ENCODE measurements at regions not wholly inside any gene's neighbourhood (a gene's known extent, or its start where the extent isn't known, plus 50 kb on each side); places are given as distances from the start of the nearest gene placed in this dataset.

- H3K9me3 ChIP-seq (ENCODE audit: insufficient read depth, low read length), result peaks cover 6% of the 10 kb centered on the region; the same call in 1 of the 2 replicates
- no peak overlapping the region for H3K9ac ChIP-seq (ENCODE audit: low read length)
- no peaks in the 10 kb centered on the region for H3K79me2 ChIP-seq (ENCODE audit: low read length)
- H4K20me1 ChIP-seq (ENCODE audit: insufficient read depth, low read length), result no peaks in the 10 kb centered on the region
- H3K36me3 ChIP-seq (replicated peaks; ENCODE audit: low read depth, low read length), result peaks cover 10% of the 10 kb centered on the region
- H3K27me3 ChIP-seq (ENCODE audit: low read depth, low read length), result no peaks in the 10 kb centered on the region
- H3K27ac ChIP-seq (ENCODE audit: low read length), result no peak overlapping the region
- H3K4me3 ChIP-seq (ENCODE audit: low read length), result no peak overlapping the region
- H3K4me1 ChIP-seq (ENCODE audit: low read length), result peaks cover 21% of the 10 kb centered on the region
- H2AFZ ChIP-seq (ENCODE audit: low read depth, low read length), result no peak overlapping the region
- no peak overlapping the region for H3K4me2 ChIP-seq (ENCODE audit: low read length)
- TF ChIP-seq CTCF (IDR thresholded peaks at IDR 0.05; ENCODE audit: low read depth, low read length), result no peak
- TF ChIP-seq EZH2phosphoT487 (IDR thresholded peaks at IDR 0.05; ENCODE audit: low read depth), result no peak
These were observed 841.7 kb upstream of the FAT3 start for GRCh38 chr11:91382946-91383345.

GRCh38 chr11:91374794-91375193 lies 849.8 kb upstream of the FAT3 start:
- TF ChIP-seq EZH2phosphoT487 (IDR thresholded peaks at IDR 0.05; ENCODE audit: low read depth) (no peak), CTCF (IDR thresholded peaks at IDR 0.05; ENCODE audit: low read depth, low read length) (no peak)
- Histone ChIP-seq H3K27ac (ENCODE audit: low read length) (no peak overlapping the region), H2AFZ (ENCODE audit: low read depth, low read length) (no peak overlapping the region), H3K9me3 (ENCODE audit: insufficient read depth, low read length) (no peaks in the 10 kb centered on the region), H3K4me2 (ENCODE audit: low read length) (no peak overlapping the region), H3K79me2 (ENCODE audit: low read length) (no peaks in the 10 kb centered on the region), H3K4me1 (ENCODE audit: low read length) (no peaks in the 10 kb centered on the region), H4K20me1 (ENCODE audit: insufficient read depth, low read length) (no peaks in the 10 kb centered on the region), H3K9ac (ENCODE audit: low read length) (no peak overlapping the region), H3K4me3 (ENCODE audit: low read length) (no peak overlapping the region), H3K36me3 (replicated peaks; ENCODE audit: low read depth, low read length) (no peaks in the 10 kb centered on the region), H3K27me3 (ENCODE audit: low read depth, low read length) (no peaks in the 10 kb centered on the region)

- Histone ChIP-seq H3K4me1 (ENCODE audit: low read length) (no peaks in the 10 kb centered on the region), H3K4me2 (ENCODE audit: low read length) (no peak overlapping the region), H3K9ac (ENCODE audit: low read length) (no peak overlapping the region), H3K79me2 (ENCODE audit: low read length) (no peaks in the 10 kb centered on the region), H3K36me3 (replicated peaks; ENCODE audit: low read depth, low read length) (no peaks in the 10 kb centered on the region), H3K27ac (ENCODE audit: low read length) (no peak overlapping the region), H3K27me3 (ENCODE audit: low read depth, low read length) (no peaks in the 10 kb centered on the region), H2AFZ (ENCODE audit: low read depth, low read length) (no peak overlapping the region), H3K9me3 (ENCODE audit: insufficient read depth, low read length) (no peaks in the 10 kb centered on the region), H4K20me1 (ENCODE audit: insufficient read depth, low read length) (no peaks in the 10 kb centered on the region), H3K4me3 (ENCODE audit: low read length) (no peak overlapping the region)
- no peak for TF ChIP-seq EZH2phosphoT487 (IDR thresholded peaks at IDR 0.05; ENCODE audit: low read depth)
- no peak; the same call in 1 of the 2 replicates for TF ChIP-seq CTCF (IDR thresholded peaks at IDR 0.05; ENCODE audit: low read depth, low read length)
These were observed 851.1 kb upstream of the FAT3 start for GRCh38 chr11:91373497-91373896.

- no peak overlapping the region for H3K27ac ChIP-seq (ENCODE audit: low read length)
These were observed 857.8 kb upstream of the FAT3 start for GRCh38 chr11:91366816-91367215.

More at GRCh38 chr11:91366816-91367215, 857.8 kb upstream of the FAT3 start:
- H3K36me3 ChIP-seq (replicated peaks; ENCODE audit: low read depth, low read length), result no peaks in the 10 kb centered on the region
- no peak overlapping the region for H2AFZ ChIP-seq (ENCODE audit: low read depth, low read length)
- no peaks in the 10 kb centered on the region for H3K79me2 ChIP-seq (ENCODE audit: low read length)
- H3K4me1 ChIP-seq (ENCODE audit: low read length), result no peaks in the 10 kb centered on the region
- no peaks in the 10 kb centered on the region for H3K9me3 ChIP-seq (ENCODE audit: insufficient read depth, low read length)
- H4K20me1 ChIP-seq (ENCODE audit: insufficient read depth, low read length), result no peaks in the 10 kb centered on the region
- no peak overlapping the region for H3K4me2 ChIP-seq (ENCODE audit: low read length)
- TF ChIP-seq EZH2phosphoT487 (IDR thresholded peaks at IDR 0.05; ENCODE audit: low read depth), result no peak
- H3K27me3 ChIP-seq (ENCODE audit: low read depth, low read length), result no peaks in the 10 kb centered on the region
- no peak overlapping the region for H3K4me3 ChIP-seq (ENCODE audit: low read length)
- no peak overlapping the region for H3K9ac ChIP-seq (ENCODE audit: low read length)
